Ishikawa (cell line): ENCODE measurements at regions not wholly inside any gene's neighbourhood (a gene's known extent, or its start where the extent isn't known, plus 50 kb on each side); places are given as distances from the start of the nearest gene placed in this dataset.

Experiments used
- CREB1 ChIP-seq: IDR thresholded peaks from 2 replicates; pipeline ENCODE4 v1.6.1; 2012; ENCODE audit warnings: low read depth
- EGR1 ChIP-seq: IDR thresholded peaks from 2 replicates; pipeline ENCODE4 v1.6.1; 2012
- MAX ChIP-seq: IDR thresholded peaks from 2 replicates; pipeline ENCODE4 v1.6.1; 2012
- REST ChIP-seq: IDR thresholded peaks from 2 replicates; pipeline ENCODE4 v1.6.1; 2012; ENCODE audit warnings: low read depth, mild to moderate bottlenecking
- TAF1 ChIP-seq: IDR thresholded peaks from 2 replicates; pipeline ENCODE4 v1.6.1; 2012; ENCODE audit warnings: low read depth, mild to moderate bottlenecking

DNA sequence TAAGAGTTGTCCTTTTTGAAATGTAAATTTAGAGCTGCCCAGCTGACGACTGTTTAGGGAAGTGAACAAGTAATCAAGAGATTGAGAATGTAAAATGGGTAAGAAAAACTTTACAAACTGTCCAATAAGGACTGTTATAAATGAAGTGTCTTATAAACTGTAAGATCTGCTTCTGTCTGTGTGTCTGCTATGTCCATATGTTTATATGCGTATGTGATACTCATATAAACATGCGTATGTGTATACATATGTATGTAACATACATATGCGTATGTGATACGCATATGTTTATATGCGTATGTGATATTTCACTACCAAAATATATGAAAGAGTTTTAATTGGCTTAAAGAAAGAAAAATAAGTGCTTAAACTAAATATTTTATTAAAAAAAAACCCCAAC, 416.0 kb upstream of the GALNTL6 start:
- no peak for TF ChIP-seq EGR1
- TF ChIP-seq REST: no peak
- TF ChIP-seq TAF1: no peak
- TF ChIP-seq MAX: no peak
- TF ChIP-seq CREB1: no peak
